Neural progenitor cell (in vitro differentiated cells): ENCODE measurements at regions not wholly inside any gene's neighbourhood (a gene's known extent, or its start where the extent isn't known, plus 50 kb on each side); places are given as distances from the start of the nearest gene placed in this dataset.

Source experiments
- EZH2 ChIP-seq: fragments of 200-600 bp; sonication (generic); IDR thresholded peaks from 2 replicates; pipeline ENCODE4 v1.6.1; 2017; ENCODE audit warnings: antibody characterized with exemption, mild to moderate bottlenecking, moderate library complexity
- EZH2phosphoT487 ChIP-seq: fragments of 200-600 bp; sonication (generic); IDR thresholded peaks from 2 replicates; pipeline ENCODE4 v1.6.1; 2017; ENCODE audit warnings: antibody characterized with exemption
- TF ChIP-seq, protein P1 (sequence below): fragments of 200-600 bp; sonication (generic); IDR thresholded peaks from 2 replicates; pipeline ENCODE4 v1.5.1; 2017; ENCODE audit warnings: antibody characterized with exemption, mild to moderate bottlenecking

DNA sequence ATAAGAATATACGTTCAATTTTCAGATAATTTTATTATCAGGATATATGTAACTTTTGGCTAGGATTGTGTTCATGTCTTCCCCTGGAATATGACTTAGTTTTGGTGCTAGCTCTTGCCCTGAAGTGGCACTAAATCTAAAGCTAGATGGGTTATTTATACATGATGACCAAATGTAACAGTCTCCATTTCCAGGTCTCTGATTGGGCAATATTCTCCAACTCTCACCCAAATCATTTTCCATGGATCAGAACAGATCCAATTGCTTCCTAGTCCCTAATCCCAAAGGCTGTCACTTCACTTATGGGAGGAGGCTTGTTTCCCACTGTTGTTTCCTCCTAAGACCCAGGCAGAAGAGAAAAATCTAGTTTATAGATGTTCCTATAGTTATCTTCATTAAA, 274.6 kb upstream of the SLC16A7 start:
- TF ChIP-seq, protein P1, sequence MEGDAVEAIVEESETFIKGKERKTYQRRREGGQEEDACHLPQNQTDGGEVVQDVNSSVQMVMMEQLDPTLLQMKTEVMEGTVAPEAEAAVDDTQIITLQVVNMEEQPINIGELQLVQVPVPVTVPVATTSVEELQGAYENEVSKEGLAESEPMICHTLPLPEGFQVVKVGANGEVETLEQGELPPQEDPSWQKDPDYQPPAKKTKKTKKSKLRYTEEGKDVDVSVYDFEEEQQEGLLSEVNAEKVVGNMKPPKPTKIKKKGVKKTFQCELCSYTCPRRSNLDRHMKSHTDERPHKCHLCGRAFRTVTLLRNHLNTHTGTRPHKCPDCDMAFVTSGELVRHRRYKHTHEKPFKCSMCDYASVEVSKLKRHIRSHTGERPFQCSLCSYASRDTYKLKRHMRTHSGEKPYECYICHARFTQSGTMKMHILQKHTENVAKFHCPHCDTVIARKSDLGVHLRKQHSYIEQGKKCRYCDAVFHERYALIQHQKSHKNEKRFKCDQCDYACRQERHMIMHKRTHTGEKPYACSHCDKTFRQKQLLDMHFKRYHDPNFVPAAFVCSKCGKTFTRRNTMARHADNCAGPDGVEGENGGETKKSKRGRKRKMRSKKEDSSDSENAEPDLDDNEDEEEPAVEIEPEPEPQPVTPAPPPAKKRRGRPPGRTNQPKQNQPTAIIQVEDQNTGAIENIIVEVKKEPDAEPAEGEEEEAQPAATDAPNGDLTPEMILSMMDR = no peak
- no peak for TF ChIP-seq EZH2
- no peak for TF ChIP-seq EZH2phosphoT487
